ENCODE measurements at regions not wholly inside any gene's neighbourhood (a gene's known extent, or its start where the extent isn't known, plus 50 kb on each side); places are given as distances from the start of the nearest gene placed in this dataset.

DNA sequence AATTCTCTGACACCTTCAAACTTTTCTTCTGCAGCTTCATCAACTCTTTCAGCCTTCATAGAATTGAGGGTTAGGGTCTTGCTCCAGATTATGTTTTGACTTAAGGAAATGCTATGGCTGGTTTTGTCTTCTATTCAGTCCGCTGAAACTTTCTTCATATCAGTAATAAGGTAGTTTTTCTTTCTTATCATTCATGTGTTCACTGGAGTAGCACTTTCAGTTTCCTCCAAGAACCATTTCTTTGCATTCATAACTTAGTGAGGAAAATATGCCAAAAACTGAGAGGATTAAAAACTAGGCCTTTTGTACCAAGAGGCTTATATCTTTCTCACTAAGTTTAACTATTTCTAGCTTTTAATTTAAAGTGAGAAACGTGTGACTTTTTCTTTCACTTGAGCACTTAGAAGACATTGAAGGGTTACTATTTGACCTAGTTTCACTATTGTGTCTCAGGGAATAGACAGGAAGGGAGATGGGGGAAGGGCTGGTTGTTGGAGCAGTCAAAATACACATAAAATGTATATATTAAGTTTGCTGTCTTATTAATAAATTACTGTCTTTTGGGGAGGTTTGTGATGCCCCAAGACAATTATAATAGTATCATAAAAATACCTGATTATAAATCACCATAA, 1110.1 kb downstream of the TBL1XR1 start:
- H4K20me1 ChIP-seq (replicated peaks; ENCODE audit: control insufficient read depth, insufficient read depth, low read length) = no peaks in the 10 kb centered on the region
- intact Hi-C loops (cut with micrococcal nuclease) = no loop called here
- H3K4me1 ChIP-seq (replicated peaks in 1 of 2; ENCODE audit: control insufficient read depth in 2 of 2, insufficient read depth in 2 of 2, low read length in 2 of 2) = no peaks in the 10 kb centered on the region
- no peaks in the 10 kb centered on the region for H3K79me2 ChIP-seq (ENCODE audit: control insufficient read depth, insufficient read depth, low read length)
- H3K27ac ChIP-seq (ENCODE audit: extremely low read depth, low read depth, low read length) = no peak overlapping the region
- POLR2A ChIA-PET = no interaction called here
- BruUV-seq (replicated peaks) = no TSS peak
- CTCF ChIA-PET (ENCODE audit: low intra/inter-chr PET ratio) = no interaction called here
- no peak for ATAC-seq
- no peak overlapping the region for H3K9ac ChIP-seq (ENCODE audit: insufficient read depth in 1 of 2, low read depth in 2 of 2, low read length in 2 of 2)
- H3K9me1 ChIP-seq (ENCODE audit: control insufficient read depth, insufficient read depth, low read length) = no peaks in the 10 kb centered on the region
- H2AFZ ChIP-seq (ENCODE audit: low read depth, low read length) = no peak overlapping the region
- no peaks in the 10 kb centered on the region for H3K36me3 ChIP-seq (ENCODE audit: control insufficient read depth, insufficient read depth, low read length)
- H3K27me3 ChIP-seq (ENCODE audit: control insufficient read depth in 2 of 2, insufficient read depth in 2 of 2, low read length in 2 of 2) = no peaks in the 10 kb centered on the region
- in situ Hi-C loops (cut with MboI) = no loop called here
- FAIRE-seq = no peak
- no peak overlapping the region for H3K4me2 ChIP-seq (ENCODE audit: insufficient read depth, low read length)
- no peak for DNase-seq (ENCODE audit: extremely low read depth in 1 of 4, low spot score in 3 of 4)
- no peaks in the 10 kb centered on the region; the same call in 1 of the 2 replicates for H3K9me3 ChIP-seq (replicated peaks; ENCODE audit: control insufficient read depth, insufficient read depth, low read depth, low read length)
- H3K4me3 ChIP-seq = no peak overlapping the region
- WGBS (ENCODE audit: insufficient coverage, low coverage, missing lambda C conversion rate) = 0% methylated on average over 2 of the region's 2 CpGs
- no peak for TF ChIP-seq GATAD2A (IDR thresholded peaks at IDR 0.05)
- no peak for TF ChIP-seq SIRT6 (IDR thresholded peaks at IDR 0.05; ENCODE audit: low read depth, low read length)
- TF ChIP-seq PTRF (tag; IDR thresholded peaks at IDR 0.05) = no peak
- no peak for TF ChIP-seq GATA2 (CRISPR knock-in tag; IDR thresholded peaks at IDR 0.05)
- TF ChIP-seq MYNN (IDR thresholded peaks at IDR 0.05) = no peak
- no peak for TF ChIP-seq MYNN (CRISPR knock-in tag; IDR thresholded peaks at IDR 0.05)
- TF ChIP-seq EGR1 (conservative IDR thresholded peaks at IDR 0.05) = no peak
- no peak for TF ChIP-seq SMARCA5 (IDR thresholded peaks at IDR 0.05)
- no peak for TF ChIP-seq ZNF583 (CRISPR knock-in tag; IDR thresholded peaks at IDR 0.05)
- TF ChIP-seq POLR2G (IDR thresholded peaks at IDR 0.05; ENCODE audit: low read depth, low read length) = no peak
- TF ChIP-seq, protein P1, sequence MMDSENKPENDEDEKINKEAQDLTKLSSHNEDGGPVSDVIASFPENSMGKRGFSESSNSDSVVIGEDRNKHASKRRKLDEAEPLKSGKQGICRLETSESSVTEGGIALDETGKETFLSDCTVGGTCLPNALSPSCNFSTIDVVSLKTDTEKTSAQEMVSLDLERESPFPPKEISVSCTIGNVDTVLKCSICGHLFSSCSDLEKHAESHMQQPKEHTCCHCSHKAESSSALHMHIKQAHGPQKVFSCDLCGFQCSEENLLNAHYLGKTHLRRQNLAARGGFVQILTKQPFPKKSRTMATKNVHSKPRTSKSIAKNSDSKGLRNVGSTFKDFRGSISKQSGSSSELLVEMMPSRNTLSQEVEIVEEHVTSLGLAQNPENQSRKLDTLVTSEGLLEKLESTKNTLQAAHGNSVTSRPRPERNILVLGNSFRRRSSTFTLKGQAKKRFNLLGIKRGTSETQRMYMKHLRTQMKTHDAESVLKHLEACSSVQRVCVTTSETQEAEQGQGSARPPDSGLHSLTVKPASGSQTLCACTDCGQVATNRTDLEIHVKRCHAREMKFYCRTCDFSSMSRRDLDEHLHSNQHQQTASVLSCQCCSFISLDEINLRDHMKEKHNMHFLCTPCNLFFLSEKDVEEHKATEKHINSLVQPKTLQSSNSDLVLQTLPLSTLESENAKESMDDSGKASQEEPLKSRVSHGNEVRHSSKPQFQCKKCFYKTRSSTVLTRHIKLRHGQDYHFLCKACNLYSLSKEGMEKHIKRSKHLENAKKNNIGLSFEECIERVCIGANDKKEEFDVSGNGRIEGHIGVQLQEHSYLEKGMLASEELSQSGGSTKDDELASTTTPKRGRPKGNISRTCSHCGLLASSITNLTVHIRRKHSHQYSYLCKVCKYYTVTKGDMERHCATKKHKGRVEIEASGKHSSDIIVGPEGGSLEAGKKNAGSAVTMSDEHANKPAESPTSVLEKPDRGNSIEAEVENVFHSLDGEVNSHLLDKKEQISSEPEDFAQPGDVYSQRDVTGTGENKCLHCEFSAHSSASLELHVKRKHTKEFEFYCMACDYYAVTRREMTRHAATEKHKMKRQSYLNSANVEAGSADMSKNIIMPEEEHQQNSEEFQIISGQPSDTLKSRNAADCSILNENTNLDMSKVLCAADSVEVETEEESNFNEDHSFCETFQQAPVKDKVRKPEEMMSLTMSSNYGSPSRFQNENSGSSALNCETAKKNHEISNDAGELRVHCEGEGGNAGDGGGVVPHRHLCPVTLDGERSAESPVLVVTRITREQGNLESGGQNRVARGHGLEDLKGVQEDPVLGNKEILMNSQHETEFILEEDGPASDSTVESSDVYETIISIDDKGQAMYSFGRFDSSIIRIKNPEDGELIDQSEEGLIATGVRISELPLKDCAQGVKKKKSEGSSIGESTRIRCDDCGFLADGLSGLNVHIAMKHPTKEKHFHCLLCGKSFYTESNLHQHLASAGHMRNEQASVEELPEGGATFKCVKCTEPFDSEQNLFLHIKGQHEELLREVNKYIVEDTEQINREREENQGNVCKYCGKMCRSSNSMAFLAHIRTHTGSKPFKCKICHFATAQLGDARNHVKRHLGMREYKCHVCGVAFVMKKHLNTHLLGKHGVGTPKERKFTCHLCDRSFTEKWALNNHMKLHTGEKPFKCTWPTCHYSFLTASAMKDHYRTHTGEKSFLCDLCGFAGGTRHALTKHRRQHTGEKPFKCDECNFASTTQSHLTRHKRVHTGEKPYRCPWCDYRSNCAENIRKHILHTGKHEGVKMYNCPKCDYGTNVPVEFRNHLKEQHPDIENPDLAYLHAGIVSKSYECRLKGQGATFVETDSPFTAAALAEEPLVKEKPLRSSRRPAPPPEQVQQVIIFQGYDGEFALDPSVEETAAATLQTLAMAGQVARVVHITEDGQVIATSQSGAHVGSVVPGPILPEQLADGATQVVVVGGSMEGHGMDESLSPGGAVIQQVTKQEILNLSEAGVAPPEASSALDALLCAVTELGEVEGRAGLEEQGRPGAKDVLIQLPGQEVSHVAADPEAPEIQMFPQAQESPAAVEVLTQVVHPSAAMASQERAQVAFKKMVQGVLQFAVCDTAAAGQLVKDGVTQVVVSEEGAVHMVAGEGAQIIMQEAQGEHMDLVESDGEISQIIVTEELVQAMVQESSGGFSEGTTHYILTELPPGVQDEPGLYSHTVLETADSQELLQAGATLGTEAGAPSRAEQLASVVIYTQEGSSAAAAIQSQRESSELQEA (IDR thresholded peaks at IDR 0.05; ENCODE audit: low read depth) = no peak
- no peak for TF ChIP-seq KDM4B (IDR thresholded peaks at IDR 0.05; ENCODE audit: borderline replicate concordance in 2 of 2, low read depth in 1 of 2)
- no peak for TF ChIP-seq KAT2B (IDR thresholded peaks at IDR 0.05; ENCODE audit: low read depth, low read length)
- no peak for TF ChIP-seq JUND (IDR thresholded peaks at IDR 0.05; ENCODE audit: borderline replicate concordance, low read depth, low read length)
- TF ChIP-seq JUND (tag; IDR thresholded peaks at IDR 0.05; ENCODE audit: borderline replicate concordance, low read depth, low read length) = no peak

Measured in K562 (cell line).